Middle frontal gyrus (tissue), 1 donor: ENCODE measurements at regions not wholly inside any gene's neighbourhood (a gene's known extent, or its start where the extent isn't known, plus 50 kb on each side); places are given as distances from the start of the nearest gene placed in this dataset.
"Not testable (repeated sequence)": the region's sequence is repeated elsewhere in the genome, so short reads cannot be mapped to it uniquely, and the experiment has no call there.

Experiments used
- DNase-seq: peaks from one replicate; pipeline ENCODE4 v3.0.0-alpha.2; 2015; ENCODE audit warnings: low spot score; ENCODE audit errors: extremely low spot score

GRCh38 chr12:74676955-74677354 is 139.3 kb downstream of the ATXN7L3B start:
- not testable (repeated sequence) for DNase-seq

GRCh38 chr12:74685385-74685784 is 147.8 kb downstream of the ATXN7L3B start:
- no peak for DNase-seq

- peak; percentile 54 for DNase-seq
These were observed 151.5 kb downstream of the ATXN7L3B start for GRCh38 chr12:74689071-74689655.

GRCh38 chr12:74689929-74690328 is 152.3 kb downstream of the ATXN7L3B start:
- DNase-seq, result no peak

- no peak for DNase-seq
These were observed 181.8 kb downstream of the ATXN7L3B start for GRCh38 chr12:74719447-74719846.

GRCh38 chr12:74722709-74723108 is 185.1 kb downstream of the ATXN7L3B start:
- DNase-seq, result no peak

GRCh38 chr12:74725154-74725553 is 187.5 kb downstream of the ATXN7L3B start:
- no peak for DNase-seq

- no peak for DNase-seq
These were observed 190.4 kb downstream of the ATXN7L3B start for GRCh38 chr12:74728006-74728405.

GRCh38 chr12:74732164-74732784 is 194.6 kb downstream of the ATXN7L3B start:
- DNase-seq, result no peak

GRCh38 chr12:74732826-74733225 is 195.2 kb downstream of the ATXN7L3B start:
- no peak for DNase-seq

GRCh38 chr12:74741112-74741511 is 203.5 kb downstream of the ATXN7L3B start:
- DNase-seq, result no peak

- no peak for DNase-seq
These were observed 209.7 kb downstream of the ATXN7L3B start for GRCh38 chr12:74747305-74747704.

GRCh38 chr12:74751441-74751840 is 213.8 kb downstream of the ATXN7L3B start:
- no peak for DNase-seq

GRCh38 chr12:74752215-74752614 is 214.6 kb downstream of the ATXN7L3B start:
- no peak for DNase-seq

GRCh38 chr12:74770552-74770951 is 232.9 kb downstream of the ATXN7L3B start:
- no peak for DNase-seq

GRCh38 chr12:74775276-74775675 is 237.6 kb downstream of the ATXN7L3B start:
- DNase-seq, result no peak

GRCh38 chr12:74776378-74776777 is 238.7 kb downstream of the ATXN7L3B start:
- no peak for DNase-seq

GRCh38 chr12:74780182-74780849 is 242.7 kb downstream of the ATXN7L3B start:
- no peak for DNase-seq

- not testable (repeated sequence) for DNase-seq
These were observed 243.2 kb downstream of the ATXN7L3B start for GRCh38 chr12:74780850-74781241.

- DNase-seq, result no peak
These were observed 244.4 kb downstream of the ATXN7L3B start for GRCh38 chr12:74781991-74782485.

- no peak for DNase-seq
These were observed 253.3 kb downstream of the ATXN7L3B start for GRCh38 chr12:74790931-74791330.

GRCh38 chr12:74791365-74791764 is 253.7 kb downstream of the ATXN7L3B start:
- no peak for DNase-seq

- DNase-seq, result no peak
These were observed 256.9 kb downstream of the ATXN7L3B start for GRCh38 chr12:74794522-74794921.
